GM12892 (cell line): ENCODE measurements at regions not wholly inside any gene's neighbourhood (a gene's known extent, or its start where the extent isn't known, plus 50 kb on each side); places are given as distances from the start of the nearest gene placed in this dataset.

ENCODE experiments used
- POLR2A ChIP-seq: IDR thresholded peaks from 2 replicates; pipeline ENCODE4 v1.6.1; 2011; ENCODE audit warnings: low read depth, low read length, control low read depth
- POLR2AphosphoS5 ChIP-seq: IDR thresholded peaks from 2 replicates; pipeline ENCODE4 v1.6.1; 2011; ENCODE audit warnings: low read depth, low read length, control low read depth
- TAF1 ChIP-seq: IDR thresholded peaks from 2 replicates; pipeline ENCODE4 v1.6.1; 2011; ENCODE audit warnings: low read depth, mild to moderate bottlenecking, control low read depth, low read length, borderline replicate concordance

GRCh38 chr6:81901551-81901966, 149.1 kb upstream of the TENT5A start:
- TF ChIP-seq TAF1 = no peak
- no peak for TF ChIP-seq POLR2AphosphoS5
- TF ChIP-seq POLR2A = no peak
